SK-N-MC (cell line): ENCODE measurements at regions not wholly inside any gene's neighbourhood (a gene's known extent, or its start where the extent isn't known, plus 50 kb on each side); places are given as distances from the start of the nearest gene placed in this dataset.

ENCODE experiments used
- DNase-seq: peaks from one replicate; pipeline ENCODE4 v3.0.0-alpha.2; 2011; ENCODE audit warnings: low read depth, low spot score
- H3K27ac ChIP-seq: fragments of 200-600 bp; sonication (generic); 2 replicates; pipeline ENCODE4 v1.5.1; 2016; ENCODE audit warnings: mixed run types
- H3K36me3 ChIP-seq: fragments of 200-600 bp; sonication (generic); 2 replicates; pipeline ENCODE4 v1.6.1; 2017; ENCODE audit warnings: antibody characterized with exemption, low read length, mixed read lengths; ENCODE audit not compliant: insufficient read depth
- H3K4me3 ChIP-seq: fragments of 200-600 bp; sonication (generic); 2 replicates; pipeline ENCODE4 v1.5.1; 2016
- H3K9ac ChIP-seq: fragments of 200-600 bp; sonication (generic); 2 replicates; pipeline ENCODE4 v1.8.0; 2017; ENCODE audit warnings: mixed run types, mixed read lengths; ENCODE audit not compliant: insufficient read length
- H3K9me3 ChIP-seq: fragments of 200-600 bp; sonication (generic); 2 replicates; pipeline ENCODE4 v1.6.1; 2017; ENCODE audit warnings: low read depth, mild to moderate bottlenecking, antibody characterized with exemption, low read length, moderate library complexity, mixed read lengths
- EZH2 ChIP-seq: fragments of 200-600 bp; sonication (generic); IDR thresholded peaks from one replicate; pipeline ENCODE4 v1.6.1; 2017; ENCODE audit warnings: antibody characterized with exemption
- FOXP2 ChIP-seq: optimal IDR thresholded peaks from 2 replicates; pipeline ENCODE3; 2011; ENCODE audit warnings: mild to moderate bottlenecking, moderate library complexity; ENCODE audit not compliant: insufficient read depth; ENCODE audit errors: extremely low read length, control extremely low read depth
- POLR2AphosphoS5 ChIP-seq: IDR thresholded peaks from 2 replicates; pipeline ENCODE4 v1.6.1; 2012; ENCODE audit warnings: mild to moderate bottlenecking, low read depth, low read length, borderline replicate concordance

DNA sequence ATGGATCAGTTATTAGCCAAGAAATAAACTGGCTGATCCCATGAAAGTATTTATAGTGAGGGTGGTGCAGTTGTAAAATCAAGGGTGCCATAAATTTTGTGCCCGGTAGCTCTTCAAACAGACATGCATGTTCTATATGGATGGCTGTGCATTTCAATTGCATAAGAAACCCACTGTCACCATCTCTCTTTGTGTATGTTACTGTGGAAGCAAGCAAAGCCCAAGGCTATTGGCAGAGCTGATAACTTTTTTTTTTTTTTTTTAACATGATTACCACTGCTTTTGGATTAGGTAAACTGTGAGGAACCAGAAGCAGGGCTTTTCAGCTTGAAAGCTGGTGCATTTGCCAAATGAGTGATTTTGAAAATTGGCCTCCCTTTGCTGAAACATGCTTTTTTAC is 332.6 kb downstream of the SOX11 start:
- Histone ChIP-seq H3K9me3 (no peaks in the 10 kb centered on the region), H3K36me3 (no peaks in the 10 kb centered on the region), H3K27ac (peak overlapping the region; percentile 60; the same call in 1 of the 2 replicates), H3K4me3 (peak overlapping the region; percentile 37), H3K9ac (no peak overlapping the region)
- DNase-seq = peak; percentile 51
- TF ChIP-seq FOXP2 (peak; percentile 36), EZH2 (no peak)

DNA sequence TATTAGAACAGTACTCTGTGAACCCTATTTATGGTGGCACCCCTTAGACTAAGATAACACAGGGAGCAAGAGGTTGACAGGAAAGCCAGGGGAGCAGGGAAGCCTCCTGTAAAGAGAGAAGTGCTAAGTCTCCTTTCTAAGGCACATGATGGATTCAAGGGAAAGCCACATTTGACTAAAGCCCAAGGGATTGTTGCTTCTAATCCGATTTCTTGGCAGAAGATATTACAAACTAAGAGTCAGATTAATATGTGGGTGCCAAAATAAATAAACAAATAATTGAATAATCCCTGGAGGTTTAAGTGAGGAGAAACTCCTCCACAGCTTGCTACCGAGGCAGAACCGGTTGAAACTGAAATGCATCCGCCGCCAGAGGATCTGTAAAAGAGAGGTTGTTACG is 333.2 kb downstream of the SOX11 start:
- no peak for DNase-seq
- Histone ChIP-seq H3K9me3 (no peaks in the 10 kb centered on the region), H3K36me3 (no peaks in the 10 kb centered on the region), H3K4me3 (no peak overlapping the region), H3K27ac (0 out of 2 replicates have a peak overlapping the region, but pooled peaks have one; percentile 26), H3K9ac (no peak overlapping the region)
- TF ChIP-seq FOXP2 (no peak), EZH2 (no peak), POLR2AphosphoS5 (no peak)

DNA sequence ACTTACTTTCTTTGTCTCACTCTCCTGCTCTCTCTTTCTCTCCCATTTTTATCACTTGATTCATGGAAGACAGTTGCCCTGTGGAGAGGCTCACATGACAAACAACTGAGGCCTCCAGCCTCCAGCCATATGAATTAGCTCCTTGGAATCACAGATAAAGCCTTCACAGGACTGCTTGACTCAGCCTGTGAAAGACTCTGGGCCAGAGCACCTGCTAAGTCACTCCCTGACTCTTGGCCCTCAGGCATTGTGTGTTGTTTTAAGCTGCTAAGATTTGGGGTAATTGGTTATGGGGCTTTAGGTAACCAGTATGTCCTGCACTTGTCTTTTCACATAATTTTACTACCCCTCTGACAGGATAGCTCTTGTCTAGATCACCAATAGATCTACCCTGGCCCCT is 334.9 kb downstream of the SOX11 start:
- no peaks in the 10 kb centered on the region for H3K36me3 ChIP-seq
- no peaks in the 10 kb centered on the region for H3K9me3 ChIP-seq
- TF ChIP-seq EZH2 (no peak), POLR2AphosphoS5 (no peak), FOXP2 (no peak)
- peak overlapping the region; percentile 52 for H3K27ac ChIP-seq
- DNase-seq = no peak
- H3K4me3 ChIP-seq = peak overlapping the region; percentile 20; the same call in 1 of the 2 replicates
- no peak overlapping the region for H3K9ac ChIP-seq

DNA sequence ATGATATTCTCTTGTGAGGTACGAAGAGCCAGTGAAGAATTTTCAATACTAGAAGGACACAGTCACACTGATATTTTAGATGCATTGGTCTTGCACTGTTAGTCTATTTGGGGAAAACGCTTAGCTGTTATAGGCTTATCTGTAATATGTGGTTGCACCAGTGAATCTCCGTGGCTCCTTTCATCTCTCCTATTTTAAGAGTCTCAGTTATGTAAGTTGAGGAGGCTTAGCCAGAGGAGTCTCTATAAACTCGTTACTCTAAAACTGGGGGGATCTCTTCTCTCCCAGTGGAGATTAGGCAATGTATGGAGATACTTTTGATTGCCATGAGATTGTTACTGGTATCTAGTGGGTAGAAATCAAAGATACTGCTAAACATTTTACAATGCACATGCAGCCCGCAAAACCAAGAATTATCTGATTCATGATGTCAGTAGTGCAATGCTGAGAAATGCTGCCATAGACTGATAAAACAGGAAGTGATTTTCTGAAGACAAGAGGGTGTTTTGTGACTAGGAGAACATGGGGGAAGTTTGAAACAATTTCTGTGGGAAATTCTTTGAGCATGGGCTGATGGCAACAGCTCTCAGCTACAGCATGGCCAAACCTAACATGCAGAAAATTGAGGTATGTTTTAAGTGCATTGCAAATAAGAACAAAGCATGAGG is 339.1 kb downstream of the SOX11 start:
- Histone ChIP-seq H3K4me3 (no peak overlapping the region), H3K9ac (no peak overlapping the region), H3K36me3 (no peaks in the 10 kb centered on the region), H3K27ac (no peak overlapping the region), H3K9me3 (no peaks in the 10 kb centered on the region)
- no peak for TF ChIP-seq EZH2
- no peak for TF ChIP-seq POLR2AphosphoS5
- TF ChIP-seq FOXP2 = no peak
- DNase-seq = no peak

DNA sequence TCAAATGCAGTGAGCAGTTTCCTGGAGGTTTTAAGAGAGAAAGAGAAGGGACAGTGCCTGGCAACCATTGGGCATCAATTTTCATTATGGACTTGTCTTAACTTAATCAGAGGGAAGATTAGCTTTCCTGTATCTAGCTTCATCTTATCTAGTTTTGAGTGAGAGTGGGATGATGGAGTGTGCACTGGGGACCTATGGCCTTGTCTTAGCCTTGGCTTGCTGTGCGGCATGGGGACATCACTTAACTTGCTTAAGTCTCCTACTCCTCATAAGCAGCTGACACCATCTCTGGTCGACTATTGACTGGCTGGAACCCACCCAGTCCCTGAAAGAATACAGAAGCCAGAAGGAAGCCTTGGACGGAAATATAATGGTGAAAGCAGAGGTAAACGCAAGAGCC is 344.0 kb downstream of the SOX11 start:
- Histone ChIP-seq H3K4me3 (no peak overlapping the region), H3K36me3 (no peaks in the 10 kb centered on the region), H3K9ac (no peak overlapping the region), H3K27ac (no peak overlapping the region), H3K9me3 (no peaks in the 10 kb centered on the region)
- TF ChIP-seq EZH2 = no peak
- TF ChIP-seq POLR2AphosphoS5 = no peak
- no peak for TF ChIP-seq FOXP2
- DNase-seq = no peak

DNA sequence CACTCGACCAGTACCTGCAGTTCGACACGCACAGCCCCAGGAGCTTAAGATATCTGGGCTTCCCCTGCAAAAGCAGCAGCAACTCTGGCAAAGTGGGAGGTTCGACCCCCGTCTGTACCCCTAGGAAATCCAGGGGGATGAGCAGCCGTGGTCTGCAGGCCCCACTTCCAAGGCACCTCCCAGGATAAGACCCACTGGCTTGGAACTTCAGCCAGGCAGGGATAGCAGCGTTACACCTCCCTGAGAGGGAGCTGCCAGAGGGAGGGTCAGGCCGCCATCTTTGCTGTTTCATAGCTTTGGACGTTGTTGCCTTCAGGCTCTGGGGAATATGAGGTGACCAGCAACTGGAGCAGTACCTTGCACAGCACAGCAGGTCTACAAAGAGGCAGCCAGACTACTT is 351.1 kb downstream of the SOX11 start:
- Histone ChIP-seq H3K36me3 (no peaks in the 10 kb centered on the region), H3K9ac (no peak overlapping the region), H3K4me3 (no peak overlapping the region), H3K27ac (no peak overlapping the region), H3K9me3 (no peaks in the 10 kb centered on the region)
- DNase-seq = no peak
- TF ChIP-seq FOXP2 = no peak
- no peak for TF ChIP-seq POLR2AphosphoS5

DNA sequence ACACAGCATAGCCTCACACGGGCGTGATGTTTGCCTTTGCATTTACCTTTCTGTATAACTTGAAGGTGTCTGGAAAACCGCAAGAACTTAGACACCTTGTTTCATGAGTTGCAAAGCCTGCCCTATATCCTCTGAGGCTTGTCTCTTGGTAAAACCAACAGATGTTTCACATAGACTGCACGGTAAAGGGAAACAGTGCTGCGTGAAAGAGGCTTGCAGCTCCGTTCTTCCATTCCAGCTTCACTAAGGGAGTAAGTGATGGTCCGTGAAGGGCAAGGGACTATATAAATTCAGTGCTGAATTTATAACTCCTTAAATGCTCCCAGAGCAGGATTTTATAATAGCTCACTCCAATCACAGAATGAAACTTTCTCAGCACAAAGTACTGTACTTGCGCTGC is 360.5 kb downstream of the SOX11 start:
- DNase-seq = no peak
- H3K27ac ChIP-seq = no peak overlapping the region
- no peaks in the 10 kb centered on the region for H3K36me3 ChIP-seq
- no peak for TF ChIP-seq POLR2AphosphoS5
- TF ChIP-seq EZH2 = no peak
- no peak for TF ChIP-seq FOXP2
- no peak overlapping the region for H3K9ac ChIP-seq
- no peaks in the 10 kb centered on the region for H3K9me3 ChIP-seq
- H3K4me3 ChIP-seq = no peak overlapping the region

DNA sequence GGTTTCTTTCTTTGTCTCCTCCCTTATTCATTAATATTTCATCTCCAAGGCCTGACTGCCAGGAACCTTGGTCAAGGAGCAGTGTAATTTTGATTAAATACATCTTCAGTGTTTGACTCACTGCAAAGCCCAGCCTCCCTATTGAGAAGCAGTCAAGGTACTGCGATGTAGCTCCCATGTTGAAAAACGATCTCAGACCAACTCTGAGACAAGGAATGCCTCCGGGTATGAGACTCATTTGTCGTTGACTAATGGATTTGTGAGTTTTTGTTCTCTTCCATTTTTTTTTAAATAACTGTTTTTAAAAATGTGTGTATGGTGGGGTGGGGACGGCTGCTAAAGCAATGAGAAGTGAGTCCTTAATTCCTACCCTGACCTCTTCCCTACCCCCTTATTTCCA is 361.6 kb downstream of the SOX11 start:
- H3K27ac ChIP-seq = no peak overlapping the region
- H3K9ac ChIP-seq = no peak overlapping the region
- H3K36me3 ChIP-seq = no peaks in the 10 kb centered on the region
- H3K4me3 ChIP-seq = no peak overlapping the region
- no peaks in the 10 kb centered on the region for H3K9me3 ChIP-seq
- DNase-seq = no peak
- TF ChIP-seq POLR2AphosphoS5 (no peak), EZH2 (no peak), FOXP2 (no peak)

DNA sequence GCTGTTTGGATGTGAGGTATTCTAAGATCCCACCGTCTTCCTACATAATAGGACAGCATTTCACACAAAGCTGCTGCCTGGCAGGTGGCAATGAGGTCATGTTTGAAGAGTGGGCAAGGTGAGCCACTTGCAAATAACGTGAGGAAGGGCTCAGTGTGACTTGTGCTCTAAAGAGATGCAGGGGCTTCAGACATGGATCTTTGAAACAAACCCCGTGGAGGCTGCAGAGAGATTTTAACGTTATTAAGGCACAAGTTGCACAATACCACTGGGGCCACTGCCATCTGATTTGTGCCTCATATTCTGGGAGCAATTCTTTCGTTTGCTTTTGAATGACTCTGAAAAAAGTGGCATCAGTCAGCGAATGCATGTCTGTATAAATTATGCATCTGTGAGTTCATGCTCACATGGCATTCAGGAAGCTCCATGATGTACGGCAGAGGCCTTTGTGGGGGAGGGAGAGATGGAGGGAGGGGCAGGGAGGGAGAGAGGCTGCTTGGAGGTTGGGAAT is 362.0 kb downstream of the SOX11 start:
- Histone ChIP-seq H3K27ac (no peak overlapping the region), H3K4me3 (no peak overlapping the region), H3K9me3 (no peaks in the 10 kb centered on the region), H3K36me3 (no peaks in the 10 kb centered on the region), H3K9ac (no peak overlapping the region)
- no peak for TF ChIP-seq EZH2
- TF ChIP-seq POLR2AphosphoS5 = no peak
- DNase-seq = no peak
